Choroid plexus epithelial cell (primary cell): ENCODE measurements at regions not wholly inside any gene's neighbourhood (a gene's known extent, or its start where the extent isn't known, plus 50 kb on each side); places are given as distances from the start of the nearest gene placed in this dataset.
"Not testable (repeated sequence)": the region's sequence is repeated elsewhere in the genome, so short reads cannot be mapped to it uniquely, and the experiment has no call there.

Experiments used
- DNase-seq: peaks from one replicate; pipeline ENCODE4 v3.0.0-alpha.2; 2010; ENCODE audit warnings: low read depth
- H3K4me3 ChIP-seq: 2 replicates; pipeline ENCODE4 v1.5.1; 2011; ENCODE audit warnings: low read depth, mild to moderate bottlenecking, control low read depth, low read length, moderate library complexity
- CTCF ChIP-seq: conservative IDR thresholded peaks from 2 replicates; pipeline ENCODE4 v1.5.1; 2011; ENCODE audit warnings: low read depth, mild to moderate bottlenecking, control low read depth, inconsistent platforms, low read length, moderate library complexity

GRCh38 chr7:52555805-52556204 is 479.6 kb upstream of the POM121L12 start:
- TF ChIP-seq CTCF = no peak
- H3K4me3 ChIP-seq = no peak overlapping the region
- no peak for DNase-seq

GRCh38 chr7:52547308-52547910 is 488.0 kb upstream of the POM121L12 start:
- no peak for DNase-seq
- no peak for TF ChIP-seq CTCF
- no peak overlapping the region for H3K4me3 ChIP-seq

- not testable (repeated sequence) for DNase-seq
Observed at GRCh38 chr7:52541198-52541765, 494.2 kb upstream of the POM121L12 start.

GRCh38 chr7:52540041-52540440 is 495.4 kb upstream of the POM121L12 start:
- TF ChIP-seq CTCF = no peak
- no peak for DNase-seq
- no peak overlapping the region for H3K4me3 ChIP-seq

More at GRCh38 chr7:52541198-52541765, 494.2 kb upstream of the POM121L12 start:
- not testable (repeated sequence) for H3K4me3 ChIP-seq

- H3K4me3 ChIP-seq = no peak overlapping the region
- no peak for DNase-seq
- no peak for TF ChIP-seq CTCF
Observed at GRCh38 chr7:52539414-52539813, 496.0 kb upstream of the POM121L12 start.

- no peak for DNase-seq
- no peak for TF ChIP-seq CTCF
- no peak overlapping the region for H3K4me3 ChIP-seq
Observed at GRCh38 chr7:52537051-52537450, 498.4 kb upstream of the POM121L12 start.

- no peak for DNase-seq
- H3K4me3 ChIP-seq = no peak overlapping the region
- TF ChIP-seq CTCF = no peak
Observed at GRCh38 chr7:52525772-52526341, 509.6 kb upstream of the POM121L12 start.
